ENCODE measurements at regions not wholly inside any gene's neighbourhood (a gene's known extent, or its start where the extent isn't known, plus 50 kb on each side); places are given as distances from the start of the nearest gene placed in this dataset.

GRCh38 chr10:110365356-110366143, 60.8 kb upstream of the SMNDC1 start:
- TF ChIP-seq CTCF (IDR thresholded peaks at IDR 0.05) = no peak
- no peak for TF ChIP-seq POLR2A (IDR thresholded peaks at IDR 0.05)
